Motor neuron (in vitro differentiated cells): ENCODE measurements at regions not wholly inside any gene's neighbourhood (a gene's known extent, or its start where the extent isn't known, plus 50 kb on each side); places are given as distances from the start of the nearest gene placed in this dataset.

Experiments
- ATAC-seq, 8 experiments: fragments of 200-7000 bp; cut with Tn5 transposase; replicated peaks in 6 of 8; 2 replicates each; pipeline ENCODE4 v1.8.0; 2021; ENCODE audit warnings: mild to moderate bottlenecking in 8 of 8, moderate library complexity in 8 of 8
- H3K27ac ChIP-seq, 2 donors: fragments of 250-450 bp; sonication (Bioruptor Pico); 2 replicates each; pipeline ENCODE4 v1.9.0; 2021; ENCODE audit warnings: antibody characterized with exemption in 2 of 2, mild to moderate bottlenecking in 2 of 2, moderate library complexity in 1 of 2
- H3K4me1 ChIP-seq, 2 donors: fragments of 250-450 bp; sonication (Bioruptor Pico); replicated peaks in 1 of 2; 2 replicates each; pipeline ENCODE4 v1.6.1; 2021; ENCODE audit warnings: antibody characterized with exemption in 2 of 2, mild to moderate bottlenecking in 2 of 2, moderate library complexity in 1 of 2
- H3K4me3 ChIP-seq, 5 donors: fragments of 250-450 bp; sonication (Bioruptor Pico); 2 replicates each; pipeline ENCODE4 v1.9.0; 2021; ENCODE audit warnings: antibody characterized with exemption in 5 of 5, mild to moderate bottlenecking in 5 of 5, moderate library complexity in 4 of 5
- WGBS, 10 experiments: fragments of 450-650 bp; shearing (Covaris generic); methylation state at CpG; one replicate each; pipeline ENCODE4 v1.0.0; 2022; 5-methylcytosine and 5-hydroxymethylcytosine counted together
- in situ Hi-C, 9 experiments: fragments of 400-800 bp; cut with MboI; loops; one replicate each; pipeline ENCODE4 v1.15.0; 2021; ENCODE audit warnings: low sequenced_read_pairs in 9 of 9, low pct_unique_long_range_greater_than_20kb in 2 of 9; ENCODE audit not compliant: unreplicated experiment in 9 of 9

DNA sequence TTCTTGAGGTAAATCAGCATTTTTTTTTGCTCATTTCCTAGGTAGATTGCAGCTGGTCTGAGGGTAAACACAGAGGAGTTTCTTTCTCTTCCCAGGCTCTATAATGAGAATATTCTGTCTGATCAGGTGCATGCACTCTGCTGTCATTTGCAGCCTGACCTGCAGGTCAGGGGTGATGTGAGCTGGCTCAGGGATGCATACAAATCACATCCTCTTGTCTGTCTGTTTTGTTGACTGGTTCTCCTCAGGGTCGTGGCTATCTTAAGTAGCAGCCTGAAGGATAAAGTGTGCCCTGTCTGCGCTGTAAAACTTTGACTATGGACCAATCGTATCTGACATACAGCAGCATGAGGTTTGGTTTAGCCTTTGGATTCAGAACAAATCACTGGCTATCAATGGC lies 183.4 kb upstream of the POU3F2 start:
- 0 to 70% (median 19%) methylated on average over 1 to 3 of the region's 3 CpGs; no CpG with 5 or more reads in 2 of the 10 experiments for WGBS, 10 experiments

DNA sequence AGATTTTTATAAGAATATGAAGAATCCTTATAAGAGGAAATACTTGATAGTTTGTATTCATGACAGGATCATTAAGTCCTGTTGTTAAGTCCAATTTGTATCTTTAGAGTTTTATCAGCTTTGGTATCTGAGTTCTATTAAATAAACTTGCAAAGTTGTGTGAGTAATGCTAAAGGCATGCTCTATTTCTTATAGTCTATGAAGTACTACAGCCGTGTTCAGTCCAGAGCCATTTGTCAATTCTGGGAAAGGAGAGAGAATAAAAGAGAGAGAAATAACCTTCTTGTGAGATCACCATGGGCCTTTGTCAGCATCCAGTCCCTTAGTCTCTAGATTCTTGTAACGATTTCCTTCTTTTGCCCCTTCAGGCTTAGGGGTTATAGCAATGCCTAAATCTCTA lies 181.2 kb upstream of the POU3F2 start:
- in situ Hi-C loops, result no loop called here
- Histone ChIP-seq H3K4me3 (no peak overlapping the region), H3K4me1 (peaks cover 4 to 5% of the 10 kb centered on the region in 2 donors), H3K27ac (no peak overlapping the region)
- ATAC-seq, result peak in 6 of 8 experiments; percentile 26 to 97 (median 90)
- WGBS, 10 experiments, result 0 to 50% (median 22%) methylated on average over 1 to 2 of the region's 2 CpGs

More for the DNA sequence above, 183.4 kb upstream of the POU3F2 start:
- ATAC-seq, result peak in 4 of 8 experiments; percentile 31 to 71 (median 47)
- no peak overlapping the region for H3K4me3 ChIP-seq
- peaks cover 4 to 5% of the 10 kb centered on the region in 2 donors for H3K4me1 ChIP-seq
- in situ Hi-C loops, result no loop called here
- H3K27ac ChIP-seq, result no peak overlapping the region

DNA sequence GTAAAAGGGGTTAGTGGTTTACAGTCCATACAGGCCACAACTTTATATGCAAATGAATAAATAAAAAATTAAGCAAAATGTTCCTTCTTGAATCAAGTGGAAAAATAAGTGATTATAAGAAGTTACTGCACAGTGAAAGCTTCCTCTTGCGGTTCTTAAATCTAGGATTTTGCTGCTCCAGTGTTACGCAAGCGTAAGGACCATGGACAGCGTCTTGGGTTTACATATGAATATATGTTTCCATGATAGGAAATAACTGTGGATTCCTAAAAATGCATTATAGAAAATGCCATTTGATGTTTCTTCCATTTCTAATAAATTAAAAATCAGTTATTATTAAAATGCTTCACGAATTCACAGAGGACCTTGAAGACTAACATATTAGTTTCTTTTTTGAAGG lies 176.6 kb upstream of the POU3F2 start:
- peaks cover 0 to 3% of the 10 kb centered on the region in 2 donors for H3K4me1 ChIP-seq
- no peak overlapping the region for H3K4me3 ChIP-seq
- no peak for ATAC-seq
- in situ Hi-C loops, result no loop called here
- 18 to 93% (median 82%) methylated on average over 3 to 5 of the region's 5 CpGs for WGBS, 10 experiments
- H3K27ac ChIP-seq, result no peak overlapping the region

DNA sequence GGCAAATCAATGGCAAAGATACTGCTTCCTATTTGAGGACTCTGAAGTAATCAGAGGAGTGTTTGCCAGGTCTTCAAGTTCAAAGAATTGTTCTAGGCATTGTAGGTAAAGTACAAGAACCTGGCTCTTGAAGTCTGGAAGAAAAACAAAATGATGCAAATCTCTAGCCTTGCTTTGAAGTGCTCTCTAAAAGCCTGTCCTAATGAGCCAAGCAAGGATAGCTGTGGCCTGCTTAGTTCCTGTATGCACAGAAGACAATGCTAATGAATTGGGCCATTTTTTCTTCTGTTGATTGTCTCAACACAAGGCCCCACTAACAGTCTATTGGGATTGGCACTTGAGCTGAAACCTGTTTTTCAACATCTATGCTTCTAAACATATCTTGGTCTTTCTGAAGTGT lies 165.0 kb upstream of the POU3F2 start:
- in situ Hi-C loops, result no loop called here

DNA sequence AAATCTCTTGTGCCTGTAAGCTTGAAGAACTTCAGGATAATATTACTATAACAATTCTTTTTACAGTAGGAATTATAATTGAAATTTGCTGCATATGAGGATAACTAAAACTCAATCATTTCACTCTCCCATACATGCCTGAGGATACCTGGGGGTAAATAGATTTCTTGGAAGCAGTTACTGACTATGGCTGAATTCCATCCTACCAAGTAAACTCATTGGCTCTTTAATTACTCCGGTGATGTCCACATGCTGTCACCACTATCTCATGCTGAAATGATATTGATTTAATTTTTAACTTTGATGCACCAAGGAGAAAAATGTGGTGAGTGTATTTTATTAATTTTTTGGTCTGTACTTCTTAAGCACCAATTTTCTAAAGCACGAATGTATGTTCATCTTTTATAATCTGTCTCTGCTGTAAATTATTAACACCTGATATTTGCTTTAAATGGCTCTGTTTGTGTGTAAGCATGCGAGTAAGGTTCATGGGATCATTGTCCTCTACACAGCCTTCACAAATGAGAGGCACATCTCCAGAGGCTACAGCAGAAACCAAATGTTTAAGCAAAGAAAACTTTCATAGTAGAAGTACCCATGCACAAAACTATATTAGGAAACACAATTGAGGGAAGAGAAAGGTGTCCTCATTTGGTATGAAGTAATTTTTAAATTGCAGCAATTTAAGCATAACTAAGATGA lies 164.2 kb upstream of the POU3F2 start:
- Histone ChIP-seq H3K4me1 (peaks cover 0 to 8% of the 10 kb centered on the region in 2 donors), H3K27ac (no peak overlapping the region), H3K4me3 (no peak overlapping the region)
- ATAC-seq, result no peak
- in situ Hi-C loops, result no loop called here
- 0 to 100% (median 63%) methylated on average over 1 to 3 of the region's 3 CpGs; no CpG with 5 or more reads in 1 of the 10 experiments for WGBS, 10 experiments

More for the DNA sequence above, 165.0 kb upstream of the POU3F2 start:
- Histone ChIP-seq H3K4me3 (no peak overlapping the region), H3K4me1 (peaks cover 3 to 8% of the 10 kb centered on the region in 2 donors), H3K27ac (no peak overlapping the region)
- no peak for ATAC-seq

DNA sequence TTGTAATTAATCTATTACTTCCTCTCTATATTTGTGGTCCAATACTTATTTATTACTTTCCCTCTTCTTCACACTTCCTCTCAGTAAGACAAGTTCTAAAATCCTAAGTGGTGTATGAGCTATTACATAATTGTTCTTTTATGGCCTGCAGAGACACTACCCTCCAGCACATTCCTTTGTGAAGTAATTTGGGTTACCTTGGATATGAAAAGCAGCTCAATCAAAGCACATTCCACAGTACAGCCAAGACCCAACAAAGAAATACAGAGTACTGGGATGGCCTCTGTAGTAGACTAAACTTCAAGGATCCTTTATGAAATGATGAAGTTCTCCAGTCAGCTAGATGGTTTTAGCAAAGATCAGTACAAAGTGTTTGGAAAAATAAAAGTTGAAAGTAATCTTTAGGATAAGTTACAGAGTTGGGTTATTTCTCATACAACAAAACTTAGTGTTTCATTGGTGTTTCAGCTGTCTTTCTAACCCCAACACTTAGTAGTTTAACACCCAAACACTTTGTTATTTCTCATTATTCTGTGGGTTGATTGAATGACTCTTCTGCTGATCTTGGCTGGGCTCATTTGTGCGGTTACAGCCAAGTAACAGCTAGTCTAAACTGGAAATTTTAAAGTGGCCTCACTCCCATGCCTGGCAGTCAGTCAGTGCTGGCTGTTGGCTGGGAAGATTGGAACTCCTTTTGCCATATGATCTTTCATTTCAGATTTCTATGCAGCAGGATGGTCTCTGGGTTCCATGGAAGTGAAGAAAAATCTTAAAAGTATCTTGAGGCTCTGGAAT lies 161.5 kb upstream of the POU3F2 start:
- ATAC-seq, result peak in 3 of 8 experiments; percentile 40 to 97 (median 59)
- Histone ChIP-seq H3K27ac (no peak overlapping the region), H3K4me1 (peaks cover 0 to 8% of the 10 kb centered on the region in 2 donors), H3K4me3 (no peak overlapping the region)
- WGBS, 10 experiments, result 0 to 100% (median 40%) methylated on average over 1 of the region's 1 CpG; no CpG with 5 or more reads in 2 of the 10 experiments
- in situ Hi-C loops, result no loop called here

DNA sequence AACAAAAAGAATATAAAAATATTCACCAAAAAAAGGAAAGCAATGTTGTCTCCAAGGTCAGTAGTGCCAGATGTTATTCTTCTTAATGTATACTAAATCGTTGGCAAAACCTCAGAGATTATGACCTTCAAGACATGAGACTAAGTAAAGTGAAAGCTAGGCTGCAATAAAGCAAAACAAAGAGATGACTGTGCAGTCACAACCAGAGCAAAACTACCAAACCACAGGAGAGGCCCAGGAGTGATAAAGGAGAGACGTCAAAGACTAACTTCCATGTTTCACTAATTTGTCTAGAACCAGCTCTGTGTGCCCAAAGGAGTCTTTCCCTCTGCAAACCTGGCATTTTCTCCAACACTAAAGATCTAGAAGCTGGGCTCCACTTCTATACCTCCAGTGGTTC lies 155.9 kb upstream of the POU3F2 start:
- Histone ChIP-seq H3K4me3 (no peak overlapping the region), H3K27ac (no peak overlapping the region), H3K4me1 (peaks cover 5 to 17% of the 10 kb centered on the region in 2 donors)
- no peak for ATAC-seq
- WGBS, 10 experiments, result 0 to 100% (median 53%) methylated on average over 1 to 2 of the region's 2 CpGs; no CpG with 5 or more reads in 4 of the 10 experiments
- in situ Hi-C loops, result no loop called here

DNA sequence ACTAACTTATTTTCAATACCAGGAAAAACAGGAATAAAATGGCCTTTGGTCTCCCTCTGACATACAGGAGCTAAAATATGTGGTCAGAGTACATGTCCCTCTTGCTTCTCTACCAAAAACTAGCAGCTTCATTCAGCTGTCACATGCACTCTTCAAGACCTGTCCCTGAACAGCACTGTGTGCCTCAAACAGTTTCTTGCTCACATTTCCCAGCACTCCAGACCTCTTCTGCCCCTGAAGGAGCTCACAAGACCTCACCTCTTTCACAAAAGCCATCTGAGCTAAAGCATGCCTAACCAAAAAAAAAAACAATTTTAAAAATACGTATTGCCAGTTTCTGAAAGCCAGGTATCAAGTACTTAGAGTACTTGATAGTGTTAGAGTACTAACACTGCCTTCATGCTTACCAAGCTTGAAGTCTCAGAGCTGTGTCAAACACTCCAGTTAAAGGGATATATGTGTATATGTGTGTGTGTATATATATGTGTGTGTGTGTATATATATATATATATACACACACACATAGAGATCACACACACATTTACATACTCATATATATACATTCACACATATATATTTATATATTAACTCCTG lies 148.3 kb upstream of the POU3F2 start:
- no peak overlapping the region for H3K27ac ChIP-seq
- ATAC-seq, result no peak
- 17 to 100% methylated on average over 1 of the region's 1 CpG; no CpG with 5 or more reads in 8 of the 10 experiments for WGBS, 10 experiments
- H3K4me1 ChIP-seq, result peaks cover 3 to 6% of the 10 kb centered on the region in 2 donors
- H3K4me3 ChIP-seq, result no peak overlapping the region
- in situ Hi-C loops, result no loop called here

DNA sequence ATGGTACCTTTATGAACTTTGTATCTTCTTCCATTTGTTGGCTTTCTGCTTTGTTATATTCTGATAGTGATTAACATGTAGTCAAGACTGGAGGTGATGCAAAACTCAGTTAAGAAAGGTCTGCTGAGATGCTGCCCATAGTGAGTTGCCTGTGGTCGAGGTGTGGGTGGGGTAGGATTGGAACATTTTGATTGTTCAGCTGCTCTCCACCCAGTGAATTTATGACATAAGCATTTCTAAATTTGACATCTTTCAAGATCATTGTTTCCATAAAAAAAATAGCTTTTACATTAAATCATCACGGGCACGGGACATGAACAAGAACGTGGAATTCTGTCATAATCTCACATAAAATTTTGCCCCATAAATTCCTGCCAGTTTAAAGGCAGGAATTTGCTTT lies 146.6 kb upstream of the POU3F2 start:
- no peak overlapping the region for H3K4me3 ChIP-seq

DNA sequence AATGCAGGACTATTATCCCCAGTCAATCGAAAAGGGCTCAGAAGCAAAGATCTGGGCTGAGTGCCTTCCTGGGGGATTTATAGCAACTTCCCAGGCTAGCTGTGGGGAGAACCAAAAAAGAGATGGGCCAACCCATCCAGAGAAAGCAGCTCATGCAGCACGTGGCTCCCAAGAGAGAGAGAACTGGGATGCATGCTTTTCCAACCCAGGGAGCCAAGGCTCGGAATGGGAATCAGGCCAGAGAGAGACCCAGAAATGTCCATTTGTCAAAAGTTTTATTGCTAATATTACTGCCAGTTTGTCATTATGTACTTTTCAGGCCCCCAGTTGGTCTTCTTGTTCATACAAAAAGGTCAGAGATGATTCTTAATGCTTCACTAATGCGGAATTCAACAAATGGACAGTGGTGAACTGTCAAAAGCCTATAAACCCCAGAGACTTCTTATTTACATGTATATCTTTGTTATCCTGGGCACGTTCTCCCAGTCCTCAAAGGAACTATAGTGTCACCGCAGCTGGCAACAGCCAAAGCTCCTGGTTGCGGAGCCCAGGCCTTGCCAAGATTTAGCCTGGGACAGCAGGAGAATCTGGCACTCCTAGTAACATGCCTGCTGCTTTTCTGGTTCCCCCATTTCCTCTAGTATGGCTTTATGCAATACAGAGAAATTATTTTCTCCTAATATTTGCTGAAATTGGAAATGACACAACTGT lies 139.1 kb upstream of the POU3F2 start:
- no peak overlapping the region for H3K27ac ChIP-seq

More for the DNA sequence above, 146.6 kb upstream of the POU3F2 start:
- H3K27ac ChIP-seq, result no peak overlapping the region
- WGBS, 10 experiments, result 0 to 100% (median 68%) methylated on average over 1 to 4 of the region's 4 CpGs; no CpG with 5 or more reads in 1 of the 10 experiments
- H3K4me1 ChIP-seq, result no peaks in the 10 kb centered on the region
- in situ Hi-C loops, result no loop called here
- ATAC-seq, result peak in 2 of 8 experiments; percentile 38 to 59

DNA sequence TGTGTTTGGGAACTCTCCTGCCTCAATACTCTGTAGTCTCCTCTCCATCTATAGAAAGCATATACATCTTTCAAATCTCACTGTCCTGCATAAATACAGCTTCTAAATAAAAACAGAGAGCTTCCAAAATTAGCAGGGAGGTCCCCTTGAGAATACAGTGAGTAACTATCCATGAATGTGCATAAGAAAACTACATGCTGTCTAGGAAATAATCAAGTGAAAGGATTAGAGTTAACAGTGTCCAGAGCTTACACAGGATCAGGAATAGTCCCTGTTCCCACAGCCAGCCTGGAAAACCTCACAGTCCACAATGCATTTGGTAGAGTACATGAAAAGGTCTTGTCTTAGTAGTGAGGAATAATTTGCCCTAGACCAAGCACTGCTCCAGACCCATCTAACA lies 123.0 kb upstream of the POU3F2 start:
- peak in 2 of 8 experiments; percentile 23 to 51 for ATAC-seq
- H3K4me1 ChIP-seq, result peaks cover 9% of the 10 kb centered on the region in 2 donors
- no peak overlapping the region for H3K4me3 ChIP-seq
- in situ Hi-C loops, result no loop called here
- no peak overlapping the region for H3K27ac ChIP-seq

More for the DNA sequence above, 139.1 kb upstream of the POU3F2 start:
- H3K4me1 ChIP-seq, result no peaks in the 10 kb centered on the region
- no peak overlapping the region for H3K4me3 ChIP-seq
- in situ Hi-C loops, result no loop called here
- ATAC-seq, result no peak
- 26 to 100% (median 77%) methylated on average over 1 to 7 of the region's 7 CpGs for WGBS, 10 experiments

DNA sequence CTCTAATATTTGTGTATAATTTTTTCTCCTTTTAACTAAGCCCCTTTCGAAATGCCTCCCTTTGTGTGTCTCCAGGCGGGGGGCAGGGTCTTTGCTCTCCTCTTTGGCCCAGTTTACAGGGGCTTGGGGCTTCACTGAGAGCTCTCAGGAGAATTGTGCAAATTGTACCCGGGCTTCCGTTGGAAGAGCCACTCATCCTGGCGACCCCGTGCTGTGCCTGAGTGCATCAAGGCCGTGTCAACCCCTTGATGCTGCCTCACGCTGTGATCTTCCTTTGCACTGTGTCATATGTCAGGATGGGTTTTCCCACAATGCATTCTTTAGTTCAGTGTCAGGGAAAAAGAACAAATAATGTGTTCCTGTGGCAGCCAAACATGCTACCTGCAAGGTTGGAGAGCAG lies 118.0 kb upstream of the POU3F2 start:
- WGBS, 10 experiments, result 0 to 31% (median 13%) methylated on average over 1 to 8 of the region's 8 CpGs; no CpG with 5 or more reads in 3 of the 10 experiments
- in situ Hi-C loops, result no loop called here
- peak in 5 of 8 experiments; percentile 83 to 93 (median 88) for ATAC-seq
- Histone ChIP-seq H3K4me3 (peak overlapping the region in 1 of 5 donors; percentile 13), H3K4me1 (peaks cover 25 to 32% of the 10 kb centered on the region in 2 donors), H3K27ac (peak overlapping the region; percentile 10 to 70)
